Left lung (tissue), 4 donors: ENCODE measurements at regions not wholly inside any gene's neighbourhood (a gene's known extent, or its start where the extent isn't known, plus 50 kb on each side); places are given as distances from the start of the nearest gene placed in this dataset.

Experiments
- ATAC-seq: fragments of 200-7000 bp; cut with Tn5 transposase; one replicate; pipeline ENCODE4 v1.9.1; 2020; ENCODE audit warnings: moderate library complexity
- DNase-seq, 4 donors: peaks; one replicate each; pipeline ENCODE4 v3.0.0-alpha.2; 2013 to 2020
- H3K27ac ChIP-seq, 2 donors: fragments of 200-600 bp; sonication (generic) in 1 of 2; one replicate each; pipeline versions ENCODE4 v1.5.0 to v1.8.0; 2020 to 2021
- H3K27me3 ChIP-seq, 2 donors: fragments of 200-600 bp; sonication (generic) in 1 of 2; one replicate each; pipeline versions ENCODE4 v1.5.0 to v1.8.0; 2020 to 2021
- H3K36me3 ChIP-seq, 2 donors: fragments of 200-600 bp; sonication (generic) in 1 of 2; one replicate each; pipeline versions ENCODE4 v1.5.0 to v1.8.0; 2020 to 2021
- H3K4me1 ChIP-seq, 2 donors: fragments of 200-600 bp; one replicate each; pipeline ENCODE4 v1.8.0; 2021
- H3K4me3 ChIP-seq, 2 donors: fragments of 200-600 bp; sonication (generic) in 1 of 2; one replicate each; pipeline versions ENCODE4 v1.5.0 to v1.8.0; 2020 to 2021; ENCODE audit warnings: mild to moderate bottlenecking in 1 of 2
- H3K9me3 ChIP-seq, 2 donors: fragments of 200-600 bp; sonication (generic) in 1 of 2; one replicate each; pipeline versions ENCODE4 v1.5.0 to v1.8.0; 2020 to 2021
- intact Hi-C, 2 donors: fragments of 100-400 bp; cut with DNase I; formaldehyde crosslinking; loops; one replicate each; pipeline versions ENCODE4 v1.11.2 to v1.14.2; 2022
- TF ChIP-seq, protein P1 (sequence below), 2 donors: fragments of 200-600 bp; sonication (generic) in 1 of 2; IDR thresholded peaks; one replicate each; pipeline versions ENCODE4 v1.5.0 to v1.8.0; 2021; ENCODE audit warnings: antibody characterized with exemption in 2 of 2
- donor health status: DM: no; HTN: yes; CAD: no.
- donor health status: DM: no; HTN: no; CAD: no.

DNA sequence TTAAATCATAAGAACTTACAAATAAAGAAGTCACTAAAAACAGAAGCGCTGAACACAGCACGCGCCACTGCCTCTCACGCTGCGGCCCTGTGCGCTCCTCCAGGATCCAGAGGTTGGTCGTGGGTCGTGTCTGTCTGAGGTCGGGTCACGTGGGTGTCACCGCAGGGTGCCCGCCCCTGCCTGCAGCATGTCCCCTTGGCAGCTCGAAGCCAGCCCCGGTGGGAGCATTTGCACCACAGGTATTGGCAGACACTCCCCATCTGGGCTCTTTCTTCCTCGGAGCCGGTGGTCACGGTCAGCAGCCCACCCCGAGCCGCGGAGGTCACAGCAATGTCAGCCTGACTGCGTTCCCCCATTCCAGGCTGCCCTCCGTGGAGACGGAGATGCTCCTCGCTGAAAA lies 88.6 kb downstream of the PDGFA start:
- TF ChIP-seq, protein P1, sequence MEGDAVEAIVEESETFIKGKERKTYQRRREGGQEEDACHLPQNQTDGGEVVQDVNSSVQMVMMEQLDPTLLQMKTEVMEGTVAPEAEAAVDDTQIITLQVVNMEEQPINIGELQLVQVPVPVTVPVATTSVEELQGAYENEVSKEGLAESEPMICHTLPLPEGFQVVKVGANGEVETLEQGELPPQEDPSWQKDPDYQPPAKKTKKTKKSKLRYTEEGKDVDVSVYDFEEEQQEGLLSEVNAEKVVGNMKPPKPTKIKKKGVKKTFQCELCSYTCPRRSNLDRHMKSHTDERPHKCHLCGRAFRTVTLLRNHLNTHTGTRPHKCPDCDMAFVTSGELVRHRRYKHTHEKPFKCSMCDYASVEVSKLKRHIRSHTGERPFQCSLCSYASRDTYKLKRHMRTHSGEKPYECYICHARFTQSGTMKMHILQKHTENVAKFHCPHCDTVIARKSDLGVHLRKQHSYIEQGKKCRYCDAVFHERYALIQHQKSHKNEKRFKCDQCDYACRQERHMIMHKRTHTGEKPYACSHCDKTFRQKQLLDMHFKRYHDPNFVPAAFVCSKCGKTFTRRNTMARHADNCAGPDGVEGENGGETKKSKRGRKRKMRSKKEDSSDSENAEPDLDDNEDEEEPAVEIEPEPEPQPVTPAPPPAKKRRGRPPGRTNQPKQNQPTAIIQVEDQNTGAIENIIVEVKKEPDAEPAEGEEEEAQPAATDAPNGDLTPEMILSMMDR (IDR thresholded peaks at IDR 0.05), result no peak
- Histone ChIP-seq H3K9me3 (no peaks in the 10 kb centered on the region), H3K4me1 (peaks cover 0 to 7% of the 10 kb centered on the region in 2 donors), H3K27me3 (peaks cover 0 to 8% of the 10 kb centered on the region in 2 donors), H3K27ac (no peak overlapping the region), H3K36me3 (no peaks in the 10 kb centered on the region), H3K4me3 (no peak overlapping the region)
- DNase-seq (peak in 1 of 4 donors; percentile 74), ATAC-seq (no peak)
- intact Hi-C loops, result no loop called here

DNA sequence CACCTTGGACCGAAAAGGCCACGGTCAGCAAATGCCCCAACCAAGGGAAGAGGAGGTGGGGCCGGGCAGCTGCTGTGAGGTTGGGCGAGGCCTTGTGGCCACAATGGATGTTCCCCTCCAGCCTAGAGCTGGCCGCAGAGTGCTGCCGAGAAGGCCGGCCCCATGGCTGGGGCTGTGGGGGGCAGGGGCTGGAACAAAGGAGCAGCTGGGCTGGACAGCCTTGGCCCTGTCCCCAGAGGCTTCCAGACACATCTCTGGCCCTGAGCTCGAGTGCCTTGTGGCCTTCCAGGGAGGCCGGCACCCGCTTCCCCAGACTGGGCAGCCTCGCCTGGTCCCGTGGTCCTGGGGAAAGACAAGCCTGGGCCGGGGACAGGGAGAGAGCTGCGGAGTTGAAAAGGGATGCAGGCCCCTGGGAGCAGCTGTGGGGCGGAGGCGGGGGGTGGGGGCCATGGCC lies 88.0 kb downstream of the PDGFA start:
- ATAC-seq, result peak; percentile 38

DNA sequence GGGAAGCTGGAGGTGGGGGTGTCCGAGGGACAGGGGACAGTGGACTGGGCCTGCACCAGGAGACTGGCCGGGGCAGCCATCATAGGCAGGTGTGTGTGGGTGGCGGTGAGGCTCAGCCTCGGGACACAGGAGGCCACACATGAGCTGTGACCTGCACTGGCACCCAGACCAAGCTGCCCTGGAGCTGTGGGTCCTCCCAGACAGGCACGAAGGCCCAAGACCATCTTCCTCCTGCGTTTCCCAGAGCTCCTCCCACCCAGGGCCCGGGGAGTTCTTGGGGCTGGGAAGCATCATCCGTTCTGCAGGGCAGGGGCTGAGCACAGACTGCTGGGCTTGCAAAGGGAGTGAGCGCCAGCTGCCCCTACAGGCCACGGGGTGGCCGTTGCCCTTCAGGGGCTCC lies 87.4 kb downstream of the PDGFA start:
- Histone ChIP-seq H3K36me3 (no peaks in the 10 kb centered on the region), H3K27ac (no peak overlapping the region), H3K4me3 (no peak overlapping the region), H3K9me3 (no peaks in the 10 kb centered on the region), H3K27me3 (peaks cover 0 to 8% of the 10 kb centered on the region in 2 donors), H3K4me1 (peaks cover 0 to 9% of the 10 kb centered on the region in 2 donors)
- intact Hi-C loops, result no loop called here
- DNase-seq (peak in 1 of 4 donors; percentile 53), ATAC-seq (no peak)
- TF ChIP-seq, protein P1 (IDR thresholded peaks at IDR 0.05), result no peak

More for the DNA sequence above, 88.0 kb downstream of the PDGFA start:
- peaks cover 0 to 8% of the 10 kb centered on the region in 2 donors for H3K27me3 ChIP-seq
- no peak overlapping the region for H3K4me3 ChIP-seq
- TF ChIP-seq, protein P1 (IDR thresholded peaks at IDR 0.05), result no peak
- H3K27ac ChIP-seq, result no peak overlapping the region
- H3K36me3 ChIP-seq, result no peaks in the 10 kb centered on the region
- no peaks in the 10 kb centered on the region for H3K9me3 ChIP-seq
- peaks cover 0 to 9% of the 10 kb centered on the region in 2 donors for H3K4me1 ChIP-seq
- peak in 1 of 4 donors; percentile 75 for DNase-seq
- intact Hi-C loops, result no loop called here

DNA sequence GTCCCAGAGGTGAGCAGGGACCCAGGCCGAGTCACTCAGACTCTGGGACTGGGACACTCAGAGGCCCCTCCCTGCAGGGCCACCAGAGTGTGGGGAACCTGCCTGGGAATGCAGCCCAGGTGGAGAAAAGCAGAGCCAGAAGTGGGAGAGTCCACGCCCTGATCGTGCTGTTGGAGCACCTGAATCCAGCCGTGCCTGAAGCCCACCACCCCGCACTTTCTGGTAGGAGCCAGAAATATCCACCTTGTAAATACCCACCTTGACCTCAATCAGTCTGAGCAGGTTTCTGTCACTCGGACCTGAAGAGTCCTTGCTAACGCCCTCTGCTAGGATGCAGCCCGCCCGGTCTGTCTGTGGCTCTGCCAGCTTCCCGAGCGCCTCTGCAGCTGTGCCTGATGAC lies 86.7 kb downstream of the PDGFA start:
- H3K4me1 ChIP-seq, result peaks cover 0 to 9% of the 10 kb centered on the region in 2 donors
- ATAC-seq (no peak), DNase-seq (peak in 1 of 4 donors; percentile 37)
- no peak overlapping the region for H3K4me3 ChIP-seq
- H3K36me3 ChIP-seq, result no peaks in the 10 kb centered on the region
- intact Hi-C loops, result no loop called here
- TF ChIP-seq, protein P1 (IDR thresholded peaks at IDR 0.05), result no peak
- H3K9me3 ChIP-seq, result no peaks in the 10 kb centered on the region
- H3K27me3 ChIP-seq, result peaks cover 0 to 8% of the 10 kb centered on the region in 2 donors
- no peak overlapping the region for H3K27ac ChIP-seq

DNA sequence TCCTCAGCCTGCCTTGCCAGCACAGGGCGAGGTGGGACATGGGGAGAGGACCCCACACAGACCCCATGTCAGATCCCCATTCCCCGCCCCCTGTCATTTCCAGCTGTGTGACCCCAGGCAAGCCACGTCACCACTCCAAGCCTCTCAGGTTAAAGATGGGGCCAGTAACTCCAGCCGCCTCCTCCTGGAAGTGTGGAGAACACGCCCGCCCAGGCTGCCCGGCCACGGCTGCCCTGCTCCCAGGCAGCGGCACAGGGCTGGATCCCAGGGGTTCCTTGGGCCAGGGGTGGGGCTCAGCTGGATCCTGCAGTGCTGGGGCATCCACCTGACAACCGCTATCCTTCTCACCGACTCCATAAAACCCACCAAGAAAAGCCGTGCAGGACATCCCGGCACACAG lies 86.1 kb downstream of the PDGFA start:
- no peak overlapping the region for H3K4me3 ChIP-seq
- ATAC-seq, result no peak
- H3K36me3 ChIP-seq, result no peaks in the 10 kb centered on the region
- H3K9me3 ChIP-seq, result no peaks in the 10 kb centered on the region
- intact Hi-C loops, result no loop called here
- TF ChIP-seq, protein P1 (IDR thresholded peaks at IDR 0.05), result no peak
- peaks cover 0 to 9% of the 10 kb centered on the region in 2 donors for H3K4me1 ChIP-seq
- peaks cover 0 to 8% of the 10 kb centered on the region in 2 donors for H3K27me3 ChIP-seq
- no peak overlapping the region for H3K27ac ChIP-seq
- DNase-seq, result peak in 1 of 4 donors; percentile 51
